Right lobe of liver (tissue), 6 donors: ENCODE measurements at regions not wholly inside any gene's neighbourhood (a gene's known extent, or its start where the extent isn't known, plus 50 kb on each side); places are given as distances from the start of the nearest gene placed in this dataset.

Source experiments
- ATAC-seq, 4 donors: fragments of 200-7000 bp; cut with Tn5 transposase; one replicate each; pipeline ENCODE4 v1.9.1; 2020; ENCODE audit warnings: mild to moderate bottlenecking in 4 of 4, moderate library complexity in 4 of 4
- DNase-seq, 3 donors: peaks; one replicate each; pipeline ENCODE4 v3.0.0-alpha.2; 2020
- H3K27ac ChIP-seq, 3 donors: fragments of 200-600 bp; one replicate each; pipeline ENCODE4 v1.8.0; 2022
- H3K27me3 ChIP-seq, 2 donors: fragments of 200-600 bp; one replicate each; pipeline ENCODE4 v1.8.0; 2022
- H3K36me3 ChIP-seq, 4 donors: fragments of 200-600 bp; sonication (generic) in 1 of 4; one replicate each; pipeline versions ENCODE4 v1.5.1 to v1.8.0; 2017 to 2022; ENCODE audit warnings: control low read depth in 1 of 4
- H3K4me1 ChIP-seq, 4 donors: fragments of 200-600 bp; sonication (generic) in 1 of 4; one replicate each; pipeline versions ENCODE4 v1.5.1 to v1.8.0; 2017 to 2022; ENCODE audit warnings: control low read depth in 1 of 4
- H3K4me3 ChIP-seq, 3 donors: fragments of 200-600 bp; one replicate each; pipeline ENCODE4 v1.8.0; 2022
- H3K9me3 ChIP-seq, 4 donors: fragments of 200-600 bp; sonication (generic) in 1 of 4; one replicate each; pipeline versions ENCODE4 v1.5.1 to v1.8.0; 2017 to 2022; ENCODE audit warnings: control low read depth in 1 of 4
- CTCF ChIP-seq, 4 donors: fragments of 200-600 bp in 3 of 4; fragments of 450-650 bp in 1 of 4; IDR thresholded peaks; one replicate each; pipeline versions ENCODE4 v1.5.1 to v1.8.0; 2016 to 2022; ENCODE audit warnings: antibody characterized with exemption in 4 of 4, mild to moderate bottlenecking in 2 of 4
- POLR2A ChIP-seq: fragments of 450-650 bp; IDR thresholded peaks from one replicate; pipeline ENCODE4 v1.6.1; 2017; ENCODE audit warnings: antibody characterized with exemption, mild to moderate bottlenecking
- WGBS: methylation state at CpG from one replicate; pipeline ENCODE4 v1.1.6; 2018; ENCODE audit warnings: low coverage, low lambda C conversion rate; ENCODE audit not compliant: insufficient coverage; ENCODE audit errors: missing lambda C conversion rate; 5-methylcytosine and 5-hydroxymethylcytosine counted together
- intact Hi-C, 2 donors: fragments of 100-400 bp; cut with DNase I; formaldehyde crosslinking; loops; one replicate each; pipeline versions ENCODE4 v1.11.2 to v1.14.1; 2022
- donor health status: DM: no; HTN: yes; CAD: no.
- donor health status: DM: no; HTN: no; CAD: no.
- donor health status: DM: no; HTN: no; CAD: no.
- donor health status: DM: no; HTN: yes; CAD: no.
- donor health status: DM: no; HTN: yes; CAD: no.

- WGBS, result 65% methylated on average over 2 of the region's 2 CpGs
- TF ChIP-seq POLR2A (no peak), CTCF (IDR thresholded peaks at IDR 0.05) (no peak)
Measured at GRCh38 chr2:83015035-83015715, 1443.9 kb downstream of the SUCLG1 start.

GRCh38 chr2:83014462-83014861 lies 1444.6 kb downstream of the SUCLG1 start:
- TF ChIP-seq CTCF (IDR thresholded peaks at IDR 0.05) (no peak), POLR2A (no peak)
- H3K9me3 ChIP-seq, result no peaks in the 10 kb centered on the region
- no peaks in the 10 kb centered on the region for H3K36me3 ChIP-seq
- no peak overlapping the region for H3K27ac ChIP-seq
- H3K4me3 ChIP-seq, result no peak overlapping the region
- ATAC-seq, result peak in 3 of 4 donors; percentile 45 to 73 (median 69)
- no peak for DNase-seq
- H3K27me3 ChIP-seq, result no peaks in the 10 kb centered on the region
- 31% methylated on average over 2 of the region's 2 CpGs for WGBS
- intact Hi-C loops, result no loop called here
- H3K4me1 ChIP-seq, result no peaks in the 10 kb centered on the region

More at GRCh38 chr2:83015035-83015715, 1443.9 kb downstream of the SUCLG1 start:
- intact Hi-C loops, result no loop called here
- H3K4me3 ChIP-seq, result no peak overlapping the region
- DNase-seq, result no peak
- H3K36me3 ChIP-seq, result no peaks in the 10 kb centered on the region
- H3K4me1 ChIP-seq, result no peaks in the 10 kb centered on the region
- H3K9me3 ChIP-seq, result no peaks in the 10 kb centered on the region
- H3K27ac ChIP-seq, result no peak overlapping the region
- H3K27me3 ChIP-seq, result no peaks in the 10 kb centered on the region
- ATAC-seq, result no peak

- DNase-seq (no peak), ATAC-seq (no peak)
- no peaks in the 10 kb centered on the region for H3K36me3 ChIP-seq
- no peak overlapping the region for H3K27ac ChIP-seq
- no peaks in the 10 kb centered on the region for H3K4me1 ChIP-seq
- H3K4me3 ChIP-seq, result no peak overlapping the region
- no peaks in the 10 kb centered on the region for H3K9me3 ChIP-seq
- 48% methylated on average over 2 of the region's 2 CpGs for WGBS
- TF ChIP-seq CTCF (IDR thresholded peaks at IDR 0.05), result no peak
- TF ChIP-seq POLR2A, result no peak
- no peaks in the 10 kb centered on the region for H3K27me3 ChIP-seq
- intact Hi-C loops, result no loop called here
Measured at GRCh38 chr2:83006961-83007360, 1452.1 kb downstream of the SUCLG1 start.

- Histone ChIP-seq H3K27me3 (no peaks in the 10 kb centered on the region), H3K4me3 (no peak overlapping the region), H3K4me1 (no peaks in the 10 kb centered on the region), H3K9me3 (no peaks in the 10 kb centered on the region), H3K27ac (no peak overlapping the region), H3K36me3 (no peaks in the 10 kb centered on the region)
- ATAC-seq, result no peak
- intact Hi-C loops, result no loop called here
- 81% methylated on average over 2 of the region's 2 CpGs for WGBS
- TF ChIP-seq CTCF (IDR thresholded peaks at IDR 0.05) (no peak), POLR2A (no peak)
- no peak for DNase-seq
Measured at GRCh38 chr2:83003555-83003954, 1455.5 kb downstream of the SUCLG1 start.

GRCh38 chr2:83002706-83003105 lies 1456.4 kb downstream of the SUCLG1 start:
- ATAC-seq, result no peak

More at GRCh38 chr2:83002706-83003105, 1456.4 kb downstream of the SUCLG1 start:
- Histone ChIP-seq H3K27me3 (no peaks in the 10 kb centered on the region), H3K4me3 (no peak overlapping the region), H3K4me1 (no peaks in the 10 kb centered on the region), H3K9me3 (no peaks in the 10 kb centered on the region), H3K27ac (no peak overlapping the region), H3K36me3 (no peaks in the 10 kb centered on the region)
- WGBS, result 92% methylated on average over 2 of the region's 2 CpGs
- no peak for DNase-seq
- intact Hi-C loops, result no loop called here
- no peak for TF ChIP-seq CTCF (IDR thresholded peaks at IDR 0.05)
- no peak for TF ChIP-seq POLR2A
